ENCODE measurements at regions not wholly inside any gene's neighbourhood (a gene's known extent, or its start where the extent isn't known, plus 50 kb on each side); places are given as distances from the start of the nearest gene placed in this dataset.
"Not testable (repeated sequence)": the region's sequence is repeated elsewhere in the genome, so short reads cannot be mapped to it uniquely, and the experiment has no call there.

- peak; percentile 88 for DNase-seq
Observed at GRCh38 chr1:221478050-221478949, 263.6 kb downstream of the DUSP10 start.

- peak; percentile 82 for DNase-seq
Observed at GRCh38 chr1:221487781-221488524, 253.9 kb downstream of the DUSP10 start.

GRCh38 chr1:221488550-221488949, 253.3 kb downstream of the DUSP10 start:
- DNase-seq = no peak

- peak; percentile 44 for DNase-seq
Observed at GRCh38 chr1:221494670-221495069, 247.2 kb downstream of the DUSP10 start.

- no peak for DNase-seq
Observed at GRCh38 chr1:221497046-221497445, 244.8 kb downstream of the DUSP10 start.

- DNase-seq = no peak
Observed at GRCh38 chr1:221503268-221503667, 238.6 kb downstream of the DUSP10 start.

GRCh38 chr1:221509575-221510355, 232.1 kb downstream of the DUSP10 start:
- no peak for DNase-seq

- no peak for DNase-seq
Observed at GRCh38 chr1:221510793-221511503, 230.9 kb downstream of the DUSP10 start.

GRCh38 chr1:221511797-221512196, 230.1 kb downstream of the DUSP10 start:
- DNase-seq = no peak

GRCh38 chr1:221514806-221515205, 227.1 kb downstream of the DUSP10 start:
- no peak for DNase-seq

GRCh38 chr1:221515496-221515895, 226.4 kb downstream of the DUSP10 start:
- DNase-seq = no peak

- no peak for DNase-seq
Observed at GRCh38 chr1:221517961-221518360, 223.9 kb downstream of the DUSP10 start.

- no peak for DNase-seq
Observed at GRCh38 chr1:221520250-221520649, 221.6 kb downstream of the DUSP10 start.

- no peak for DNase-seq
Observed at GRCh38 chr1:221521686-221522085, 220.2 kb downstream of the DUSP10 start.

GRCh38 chr1:221522529-221522940, 219.4 kb downstream of the DUSP10 start:
- no peak for DNase-seq

- DNase-seq = no peak
Observed at GRCh38 chr1:221525749-221526148, 216.1 kb downstream of the DUSP10 start.

GRCh38 chr1:221527302-221527701, 214.6 kb downstream of the DUSP10 start:
- DNase-seq = no peak

GRCh38 chr1:221527886-221528624, 213.8 kb downstream of the DUSP10 start:
- DNase-seq = no peak

- DNase-seq = not testable (repeated sequence)
Observed at GRCh38 chr1:221530159-221530558, 211.7 kb downstream of the DUSP10 start.

- peak; percentile 47 for DNase-seq
Observed at GRCh38 chr1:221530791-221531190, 211.1 kb downstream of the DUSP10 start.

- no peak for DNase-seq
Observed at GRCh38 chr1:221532071-221532773, 209.7 kb downstream of the DUSP10 start.

Data from EL (cell line).